HepG2 (cell line): ENCODE measurements at regions not wholly inside any gene's neighbourhood (a gene's known extent, or its start where the extent isn't known, plus 50 kb on each side); places are given as distances from the start of the nearest gene placed in this dataset.

ENCODE experiments used
- AKNA ChIP-seq: sonication (generic); formaldehyde crosslinking; IDR thresholded peaks from 2 replicates; pipeline ENCODE4 v1.4.0; 2020; ENCODE audit warnings: missing genetic modification reagents, borderline replicate concordance
- ARHGAP35 ChIP-seq: sonication (generic); formaldehyde crosslinking; IDR thresholded peaks from 2 replicates; pipeline ENCODE4 v1.9.0; 2022; ENCODE audit warnings: mild to moderate bottlenecking, inconsistent platforms, moderate library complexity, missing genetic modification reagents, borderline replicate concordance
- ISL2 ChIP-seq: sonication (generic); formaldehyde crosslinking; IDR thresholded peaks from 2 replicates; pipeline ENCODE4 v1.5.0; 2020; ENCODE audit warnings: missing genetic modification reagents
- RERE ChIP-seq: IDR thresholded peaks from 2 replicates; pipeline ENCODE4 v1.6.1; 2016; ENCODE audit warnings: low read depth, missing genetic modification reagents, missing compliant biosample characterization
- SALL1 ChIP-seq: sonication (generic); formaldehyde crosslinking; IDR thresholded peaks from 2 replicates; pipeline ENCODE4 v1.8.0; 2022; ENCODE audit warnings: mild to moderate bottlenecking, missing genetic modification reagents
- TCF7 ChIP-seq: sonication (generic); IDR thresholded peaks from 2 replicates; pipeline ENCODE4 v1.6.1; 2016; ENCODE audit warnings: antibody characterized with exemption, low read depth
- U2AF2 ChIP-seq: fragments of 200-400 bp; formaldehyde crosslinking; IDR thresholded peaks from 2 replicates; pipeline ENCODE4 v1.6.1; 2017; ENCODE audit warnings: low read depth, mild to moderate bottlenecking, low read length
- ZBTB46 ChIP-seq: sonication (generic); formaldehyde crosslinking; IDR thresholded peaks from 2 replicates; pipeline ENCODE4 v1.4.0; 2020; ENCODE audit warnings: mild to moderate bottlenecking, missing genetic modification reagents, borderline replicate concordance
- ZFY ChIP-seq: sonication (generic); formaldehyde crosslinking; IDR thresholded peaks from 2 replicates; pipeline ENCODE4 v1.4.0; 2020; ENCODE audit warnings: missing genetic modification reagents
- ZKSCAN1 ChIP-seq: fragments of 150-350 bp; IDR thresholded peaks from 2 replicates; pipeline ENCODE4 v1.6.1; 2014; ENCODE audit warnings: low read length
- ZKSCAN8 ChIP-seq: IDR thresholded peaks from 2 replicates; pipeline ENCODE4 v1.6.1; 2016; ENCODE audit warnings: borderline replicate concordance, missing genetic modification reagents, missing compliant biosample characterization
- ZMYM3 ChIP-seq: sonication (generic); formaldehyde crosslinking; IDR thresholded peaks from 2 replicates; pipeline ENCODE4 v1.5.1; 2020; ENCODE audit warnings: mild to moderate bottlenecking, missing genetic modification reagents
- ZNF720 ChIP-seq: sonication (generic); formaldehyde crosslinking; IDR thresholded peaks from 2 replicates; pipeline ENCODE4 v1.4.0; 2020; ENCODE audit warnings: missing genetic modification reagents
- ZNF841 ChIP-seq: sonication (generic); formaldehyde crosslinking; IDR thresholded peaks from 2 replicates; pipeline ENCODE4 v1.8.1; 2023; ENCODE audit warnings: missing genetic modification reagents, borderline replicate concordance

GRCh38 chr3:34012102-34012461 is 213.7 kb downstream of the PDCD6IP start (continued):
- TF ChIP-seq ZNF841 (CRISPR knock-in tag) = no peak
- no peak for TF ChIP-seq ZKSCAN1
- TF ChIP-seq RERE = peak; percentile 81
- TF ChIP-seq U2AF2 = no peak
- 0 out of 2 replicates have a peak, but pooled peaks have one; percentile 87 for TF ChIP-seq ZBTB46 (CRISPR knock-in tag)
- no peak for TF ChIP-seq AKNA
- TF ChIP-seq ARHGAP35 (CRISPR knock-in tag) = no peak
- peak; percentile 90; the same call in 1 of the 2 replicates for TF ChIP-seq ZKSCAN8 (CRISPR knock-in tag)
- TF ChIP-seq ZMYM3 (CRISPR knock-in tag) = 0 out of 2 replicates have a peak, but pooled peaks have one; percentile 34
- TF ChIP-seq ISL2 (CRISPR knock-in tag) = peak; percentile 94
- peak; percentile 90 for TF ChIP-seq SALL1
- TF ChIP-seq ZFY (CRISPR knock-in tag) = peak; percentile 64
- TF ChIP-seq TCF7 = peak; percentile 54; the same call in 1 of the 2 replicates
- TF ChIP-seq ZNF720 (CRISPR knock-in tag) = no peak
